Activated naive CD4-positive, alpha-beta T cell treated with anti-CD3 and anti-CD28 coated beads for 36 hours (primary cell): ENCODE measurements at regions not wholly inside any gene's neighbourhood (a gene's known extent, or its start where the extent isn't known, plus 50 kb on each side); places are given as distances from the start of the nearest gene placed in this dataset.
"Not testable (repeated sequence)": the region's sequence is repeated elsewhere in the genome, so short reads cannot be mapped to it uniquely, and the experiment has no call there.

Experiments
- CTCF ChIA-PET: fragments of 350-600 bp; sonication (Branson Sonifier 250); formaldehyde crosslinking; loops from one replicate; lab custom pipeline; 2021; ENCODE audit warnings: antibody characterized with exemption; lab: Charles Lee
- DNase-seq: peaks from one replicate; pipeline ENCODE4 v3.0.0-alpha.2; 2020
- H3K27ac Mint-ChIP-seq: one replicate; pipeline ENCODE4 v1.8.0; 2021; ENCODE audit warnings: mild to moderate bottlenecking, mixed read lengths
- H3K27me3 Mint-ChIP-seq: one replicate; pipeline ENCODE4 v1.8.0; 2021; ENCODE audit warnings: low read depth, mixed read lengths
- H3K36me3 Mint-ChIP-seq: one replicate; pipeline ENCODE4 v1.8.0; 2021; ENCODE audit warnings: low read depth, mixed read lengths
- H3K4me1 Mint-ChIP-seq: one replicate; pipeline ENCODE4 v1.8.0; 2021; ENCODE audit warnings: low read depth, mixed read lengths
- H3K4me3 Mint-ChIP-seq: one replicate; pipeline ENCODE4 v1.8.0; 2021; ENCODE audit warnings: mild to moderate bottlenecking, moderate library complexity, mixed read lengths
- H3K9me3 Mint-ChIP-seq: one replicate; pipeline ENCODE4 v1.8.0; 2021; ENCODE audit warnings: mixed read lengths
- intact Hi-C: fragments of 100-400 bp; cut with micrococcal nuclease; formaldehyde crosslinking; loops from one replicate; pipeline ENCODE4 v1.15.1; 2023

GRCh38 chr19:28436320-28436719 lies 776.6 kb downstream of the UQCRFS1 start:
- CTCF ChIA-PET: no interaction called here
- H3K9me3 Mint-ChIP-seq: peaks cover 24% of the 10 kb centered on the region
- no peak for DNase-seq
- intact Hi-C loops: no loop called here
- no peak overlapping the region for H3K27ac Mint-ChIP-seq
- no peaks in the 10 kb centered on the region for H3K36me3 Mint-ChIP-seq
- no peak overlapping the region for H3K4me3 Mint-ChIP-seq
- H3K27me3 Mint-ChIP-seq: peaks cover 2% of the 10 kb centered on the region
- H3K4me1 Mint-ChIP-seq: no peaks in the 10 kb centered on the region

- intact Hi-C loops: no loop called here
- no peak overlapping the region for H3K27ac Mint-ChIP-seq
- peaks cover 24% of the 10 kb centered on the region for H3K9me3 Mint-ChIP-seq
- DNase-seq: no peak
- H3K27me3 Mint-ChIP-seq: peaks cover 2% of the 10 kb centered on the region
- no peaks in the 10 kb centered on the region for H3K4me1 Mint-ChIP-seq
- H3K4me3 Mint-ChIP-seq: no peak overlapping the region
- no peaks in the 10 kb centered on the region for H3K36me3 Mint-ChIP-seq
- CTCF ChIA-PET: no interaction called here
Observed at GRCh38 chr19:28435551-28436271, 777.2 kb downstream of the UQCRFS1 start.

DNA sequence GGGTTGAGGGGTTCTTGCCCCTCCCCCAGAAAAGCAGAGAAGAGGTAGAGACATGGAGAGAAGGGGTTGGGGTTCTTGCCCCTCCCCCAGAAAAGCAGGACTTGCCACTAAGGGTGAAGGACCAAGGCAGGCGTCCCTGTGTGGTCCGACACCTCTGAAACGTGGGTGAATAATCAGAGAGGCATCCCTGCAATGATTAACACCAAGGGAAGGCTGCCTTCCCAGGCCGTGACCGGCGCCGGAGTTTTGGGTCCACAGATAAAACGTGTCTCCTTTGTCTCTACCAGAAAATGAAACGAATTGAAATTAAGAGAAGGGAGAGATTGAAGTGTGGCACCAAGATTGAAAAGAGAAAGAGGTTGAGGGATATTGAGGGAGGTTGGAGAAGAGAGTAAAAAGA lies 778.2 kb downstream of the UQCRFS1 start:
- H3K27ac Mint-ChIP-seq, DNase-seq, H3K4me3 Mint-ChIP-seq, H3K36me3 Mint-ChIP-seq, intact Hi-C loops, H3K4me1 Mint-ChIP-seq, H3K27me3 Mint-ChIP-seq, CTCF ChIA-PET: not testable (repeated sequence)
- H3K9me3 Mint-ChIP-seq: peaks cover 24% of the 10 kb centered on the region

- H3K4me3 Mint-ChIP-seq, DNase-seq, CTCF ChIA-PET, H3K27me3 Mint-ChIP-seq, H3K4me1 Mint-ChIP-seq, H3K36me3 Mint-ChIP-seq, H3K27ac Mint-ChIP-seq, intact Hi-C loops: not testable (repeated sequence)
- peaks cover 24% of the 10 kb centered on the region for H3K9me3 Mint-ChIP-seq
Observed at GRCh38 chr19:28434365-28434764, 778.6 kb downstream of the UQCRFS1 start.

DNA sequence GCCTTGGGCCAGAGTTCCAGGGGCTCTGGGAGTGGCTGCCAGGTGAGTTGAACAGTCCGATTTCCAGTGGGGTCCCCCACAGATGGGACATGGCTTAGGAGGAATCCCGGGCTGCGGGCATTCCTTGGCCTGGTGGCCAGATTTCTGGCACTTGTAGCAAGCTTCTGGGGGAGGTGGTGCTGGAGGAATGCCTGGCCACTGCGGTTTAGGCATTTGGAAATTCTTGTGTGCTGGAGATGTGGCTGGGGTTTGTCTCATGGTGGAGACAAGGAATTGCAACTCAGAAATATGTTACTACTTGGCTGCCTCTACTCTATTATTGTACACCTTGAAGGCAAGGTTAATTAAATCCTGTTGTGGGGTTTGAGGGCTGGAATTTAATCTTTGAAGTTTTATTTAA lies 779.8 kb downstream of the UQCRFS1 start:
- DNase-seq, H3K27ac Mint-ChIP-seq, intact Hi-C loops, H3K36me3 Mint-ChIP-seq, CTCF ChIA-PET, H3K4me3 Mint-ChIP-seq, H3K27me3 Mint-ChIP-seq, H3K4me1 Mint-ChIP-seq: not testable (repeated sequence)
- peaks cover 24% of the 10 kb centered on the region for H3K9me3 Mint-ChIP-seq

DNA sequence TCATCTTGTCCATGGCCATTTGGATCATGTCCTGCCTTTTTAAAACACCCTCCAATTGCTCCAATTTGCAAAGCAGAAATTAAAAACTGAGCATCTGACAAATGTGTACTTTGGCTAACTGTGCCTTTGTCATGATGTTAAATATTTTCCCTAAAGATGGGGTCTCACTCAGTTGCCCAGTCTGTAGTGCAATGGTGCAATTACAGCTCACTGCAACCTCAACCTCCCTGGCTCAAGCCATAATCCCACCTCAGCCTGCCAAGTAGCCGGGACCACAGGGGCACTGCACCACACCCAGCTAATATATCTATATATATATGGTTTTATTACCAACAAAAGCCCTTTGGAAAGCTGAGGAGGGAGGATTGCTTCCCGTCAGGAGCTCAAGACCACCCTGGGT lies 782.7 kb downstream of the UQCRFS1 start:
- H3K27me3 Mint-ChIP-seq: peaks cover 6% of the 10 kb centered on the region
- H3K4me1 Mint-ChIP-seq: no peaks in the 10 kb centered on the region

DNA sequence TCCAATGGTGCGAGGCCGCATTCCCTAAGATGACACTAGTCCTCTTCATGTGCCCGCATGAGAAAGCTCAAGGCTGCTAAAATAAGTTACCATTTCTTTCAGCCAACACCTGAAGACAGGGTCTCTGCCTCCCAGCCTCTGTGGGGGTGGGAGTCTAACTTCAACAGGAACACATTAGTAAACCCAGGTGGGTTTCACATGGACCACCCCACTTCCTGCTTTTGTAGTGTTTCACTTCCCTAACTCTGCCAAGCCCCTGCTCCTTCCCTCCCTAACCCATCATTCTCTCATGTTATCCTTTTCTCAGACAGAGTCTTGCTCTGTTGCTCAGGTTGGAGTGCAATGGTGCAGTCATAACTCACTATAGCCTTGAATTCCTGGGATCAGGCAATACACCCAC lies 783.6 kb downstream of the UQCRFS1 start:
- intact Hi-C loops: no loop called here
- Mint-ChIP-seq H3K4me1 (no peaks in the 10 kb centered on the region), H3K9me3 (peaks cover 23% of the 10 kb centered on the region), H3K27me3 (peaks cover 7% of the 10 kb centered on the region), H3K4me3 (no peak overlapping the region), H3K27ac (no peak overlapping the region), H3K36me3 (no peaks in the 10 kb centered on the region)
- CTCF ChIA-PET: no interaction called here
- DNase-seq: no peak

More for the DNA sequence above, 782.7 kb downstream of the UQCRFS1 start:
- Mint-ChIP-seq H3K4me3 (no peak overlapping the region), H3K27ac (no peak overlapping the region), H3K9me3 (peaks cover 24% of the 10 kb centered on the region), H3K36me3 (no peaks in the 10 kb centered on the region)
- DNase-seq: no peak
- CTCF ChIA-PET: no interaction called here
- intact Hi-C loops: no loop called here

DNA sequence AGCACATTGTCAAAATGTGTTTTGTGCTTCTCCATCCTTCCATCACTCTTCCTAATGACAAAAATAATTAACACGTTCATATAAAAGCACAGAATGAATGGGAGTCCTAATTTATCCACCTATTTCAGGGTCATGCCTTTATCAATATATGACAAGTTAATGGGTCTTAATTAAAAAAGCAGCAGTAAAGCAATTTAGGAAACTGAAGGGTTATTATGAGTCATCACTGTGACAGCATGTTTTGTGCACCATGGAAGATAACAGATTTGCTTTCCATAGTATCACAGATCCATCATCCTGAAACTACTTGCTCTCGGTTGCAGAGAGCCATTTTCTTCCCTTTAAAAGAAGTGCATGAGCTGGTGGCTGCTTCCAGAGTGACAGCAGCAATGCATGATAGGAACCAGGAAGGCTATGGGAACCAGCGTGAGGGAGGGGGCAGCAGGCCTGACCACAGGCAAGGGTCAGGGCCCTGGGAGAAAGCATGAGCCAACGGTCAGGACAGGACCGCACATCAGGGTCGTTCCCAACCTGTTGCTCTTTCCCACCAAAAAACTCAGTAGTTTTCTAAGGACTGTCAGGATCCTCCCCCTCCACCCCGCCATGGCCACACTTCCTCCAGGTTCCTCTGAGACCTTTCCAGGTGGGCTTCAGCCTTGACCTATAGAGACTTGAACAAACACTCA lies 784.1 kb downstream of the UQCRFS1 start:
- Mint-ChIP-seq H3K36me3 (no peaks in the 10 kb centered on the region), H3K9me3 (peaks cover 19% of the 10 kb centered on the region), H3K27ac (no peak overlapping the region), H3K4me1 (no peaks in the 10 kb centered on the region), H3K27me3 (peaks cover 7% of the 10 kb centered on the region), H3K4me3 (no peak overlapping the region)
- CTCF ChIA-PET: no interaction called here
- intact Hi-C loops: no loop called here
- DNase-seq: no peak

DNA sequence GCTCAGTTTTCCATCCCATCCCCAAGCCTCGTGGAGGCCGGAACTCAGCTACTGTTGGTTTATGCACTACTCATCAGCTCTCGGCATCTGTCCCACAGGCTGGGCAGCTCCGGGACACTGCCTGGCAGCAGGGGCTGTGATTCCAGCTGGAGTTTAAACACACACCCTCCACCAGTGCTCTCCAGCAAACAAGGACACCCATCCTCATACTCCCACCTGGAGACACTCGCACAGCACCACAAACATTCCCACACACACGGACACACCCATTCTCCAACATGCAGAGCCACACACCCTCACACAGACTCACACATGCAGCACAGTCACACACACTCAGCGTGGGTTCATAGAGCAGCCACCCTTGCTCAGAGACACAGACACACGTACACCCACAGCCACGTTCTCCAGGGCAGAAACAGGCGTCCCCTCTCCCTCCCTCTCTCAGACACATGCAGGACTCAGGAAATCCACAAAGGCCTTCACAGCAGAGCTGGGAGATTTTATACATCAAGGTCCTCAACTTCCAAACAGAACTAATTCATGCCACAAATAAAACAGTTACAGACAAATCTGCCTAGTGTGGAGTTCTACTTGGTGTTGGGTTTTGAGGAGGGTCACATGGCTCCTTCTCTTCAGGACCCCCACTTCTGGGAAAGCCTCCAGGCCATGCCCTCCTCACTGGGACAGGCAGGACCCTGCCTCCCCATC lies 785.4 kb downstream of the UQCRFS1 start:
- Mint-ChIP-seq H3K27ac (no peak overlapping the region), H3K27me3 (peaks cover 5% of the 10 kb centered on the region), H3K36me3 (no peaks in the 10 kb centered on the region), H3K4me1 (no peaks in the 10 kb centered on the region), H3K4me3 (no peak overlapping the region), H3K9me3 (peaks cover 9% of the 10 kb centered on the region)
- DNase-seq: no peak
- intact Hi-C loops: no loop called here
- CTCF ChIA-PET: no interaction called here

- peaks cover 2% of the 10 kb centered on the region for H3K9me3 Mint-ChIP-seq
- no peaks in the 10 kb centered on the region for H3K36me3 Mint-ChIP-seq
- H3K4me1 Mint-ChIP-seq: no peaks in the 10 kb centered on the region
- H3K27me3 Mint-ChIP-seq: peaks cover 5% of the 10 kb centered on the region
- intact Hi-C loops: no loop called here
- no peak overlapping the region for H3K27ac Mint-ChIP-seq
- CTCF ChIA-PET: interaction anchor here (0.6 kb wide), 1 partner anchor 1882 kb away, joined by 3 read pairs; no protein-coding TSS in a partner anchor
- no peak overlapping the region for H3K4me3 Mint-ChIP-seq
- DNase-seq: no peak
Observed at GRCh38 chr19:28426730-28427225, 786.2 kb downstream of the UQCRFS1 start.

GRCh38 chr19:28426110-28426729 lies 786.7 kb downstream of the UQCRFS1 start:
- Mint-ChIP-seq H3K4me1 (no peaks in the 10 kb centered on the region), H3K27ac (no peak overlapping the region), H3K4me3 (no peak overlapping the region), H3K27me3 (peaks cover 5% of the 10 kb centered on the region), H3K36me3 (no peaks in the 10 kb centered on the region), H3K9me3 (no peaks in the 10 kb centered on the region)
- intact Hi-C loops: no loop called here
- DNase-seq: no peak
- CTCF ChIA-PET: interaction anchor here (0.6 kb wide), 1 partner anchor 1882 kb away, joined by 3 read pairs; no protein-coding TSS in a partner anchor
